ENCODE measurements at regions not wholly inside any gene's neighbourhood (a gene's known extent, or its start where the extent isn't known, plus 50 kb on each side); places are given as distances from the start of the nearest gene placed in this dataset.
"Not testable (repeated sequence)": the region's sequence is repeated elsewhere in the genome, so short reads cannot be mapped to it uniquely, and the experiment has no call there.

GRCh38 chr5:168114444-168115017 is 176.9 kb upstream of the WWC1 start:
- no peak for DNase-seq (ENCODE audit: low read depth in 3 of 3)

GRCh38 chr5:168117469-168117868 is 174.0 kb upstream of the WWC1 start:
- no peak for DNase-seq (ENCODE audit: low read depth in 3 of 3)

DNA sequence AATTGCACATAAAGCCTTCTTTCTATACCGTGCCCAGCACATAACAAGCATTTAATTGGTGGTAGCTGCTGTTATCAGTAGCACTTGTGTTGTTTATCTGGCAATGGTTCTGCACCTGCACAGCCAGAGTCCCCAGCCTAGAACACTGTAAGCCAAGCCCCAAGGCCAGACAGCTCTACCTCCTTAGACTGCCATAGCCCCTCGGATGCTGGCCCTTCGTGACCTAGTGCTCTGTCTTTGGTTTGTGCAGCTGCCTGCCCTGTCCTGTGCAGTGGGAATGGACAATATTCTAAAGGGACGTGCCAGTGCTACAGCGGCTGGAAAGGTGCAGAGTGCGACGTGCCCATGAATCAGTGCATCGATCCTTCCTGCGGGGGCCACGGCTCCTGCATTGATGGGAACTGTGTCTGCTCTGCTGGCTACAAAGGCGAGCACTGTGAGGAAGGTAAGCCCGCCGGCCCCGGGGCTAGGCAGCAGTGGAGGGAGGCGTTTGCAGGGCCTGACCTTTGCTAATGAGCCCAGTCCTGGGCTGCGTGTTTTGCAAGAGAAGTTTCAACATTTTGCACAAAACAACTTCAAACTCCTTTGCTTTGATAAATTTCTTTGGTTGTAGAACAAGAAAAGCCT is 173.3 kb upstream of the WWC1 start:
- DNase-seq (ENCODE audit: low read depth in 3 of 3) = no peak

- DNase-seq (ENCODE audit: low read depth in 3 of 3) = no peak
Observed at GRCh38 chr5:168120401-168121137, 170.9 kb upstream of the WWC1 start.

DNA sequence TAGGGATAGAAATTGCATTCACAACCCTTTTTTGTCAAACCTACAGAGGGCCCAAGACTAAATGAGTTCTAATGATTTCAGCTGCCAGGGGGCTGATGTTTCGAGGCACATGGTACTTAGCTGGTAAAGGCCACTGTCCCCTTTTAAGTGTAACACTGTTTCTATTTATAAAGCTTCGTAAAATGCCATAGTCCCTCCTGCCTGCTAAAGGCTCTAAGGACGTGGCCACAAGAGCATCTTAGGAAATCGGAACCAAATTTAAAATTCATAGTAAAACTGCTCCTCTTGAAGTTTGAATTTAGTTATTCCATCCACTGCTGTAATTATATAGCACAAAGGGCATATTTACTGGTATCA is 170.3 kb upstream of the WWC1 start:
- no peak for DNase-seq (ENCODE audit: low read depth in 3 of 3)

- no peak for DNase-seq (ENCODE audit: low read depth in 3 of 3)
Observed at GRCh38 chr5:168123631-168124528, 167.6 kb upstream of the WWC1 start.

- no peak for DNase-seq (ENCODE audit: low read depth in 3 of 3)
Observed at GRCh38 chr5:168125445-168126199, 165.8 kb upstream of the WWC1 start.

DNA sequence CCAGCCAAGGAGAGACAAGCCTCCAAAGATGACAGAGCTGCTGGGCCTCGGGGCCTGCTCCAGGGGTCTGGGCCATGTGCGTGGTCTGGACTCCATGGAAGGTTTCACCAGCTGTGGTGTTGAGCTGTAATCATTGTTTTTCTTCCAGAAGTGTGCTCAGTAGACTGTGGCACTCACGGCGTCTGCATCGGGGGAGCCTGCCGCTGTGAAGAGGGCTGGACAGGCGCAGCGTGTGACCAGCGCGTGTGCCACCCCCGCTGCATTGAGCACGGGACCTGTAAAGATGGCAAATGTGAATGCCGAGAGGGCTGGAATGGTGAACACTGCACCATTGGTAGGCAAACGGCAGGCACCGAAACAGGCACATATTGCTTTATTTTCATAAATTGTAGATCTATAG is 164.8 kb upstream of the WWC1 start:
- no peak for DNase-seq (ENCODE audit: low read depth in 3 of 3)

DNA sequence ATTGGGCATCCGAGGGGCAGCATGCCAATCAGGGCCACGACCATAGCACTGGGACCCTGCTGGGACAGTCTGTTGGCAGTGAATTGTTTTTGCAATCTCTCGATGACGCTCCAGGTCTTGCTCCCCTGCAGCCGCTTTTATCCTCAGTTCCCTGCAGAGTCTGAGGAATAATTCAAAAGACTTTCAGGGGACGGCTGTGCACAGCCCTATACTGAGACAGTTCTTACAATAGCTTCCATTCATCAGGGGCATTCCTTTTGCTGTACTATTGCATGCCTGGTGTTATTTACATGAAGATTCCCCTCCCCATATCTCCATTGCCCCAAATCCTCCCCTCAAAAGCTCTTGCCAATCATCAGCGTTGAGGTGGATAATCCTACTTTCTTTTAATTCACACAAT is 163.3 kb upstream of the WWC1 start:
- DNase-seq (ENCODE audit: low read depth in 3 of 3) = no peak

GRCh38 chr5:168128557-168128956 is 162.9 kb upstream of the WWC1 start:
- no peak for DNase-seq (ENCODE audit: low read depth in 3 of 3)

DNA sequence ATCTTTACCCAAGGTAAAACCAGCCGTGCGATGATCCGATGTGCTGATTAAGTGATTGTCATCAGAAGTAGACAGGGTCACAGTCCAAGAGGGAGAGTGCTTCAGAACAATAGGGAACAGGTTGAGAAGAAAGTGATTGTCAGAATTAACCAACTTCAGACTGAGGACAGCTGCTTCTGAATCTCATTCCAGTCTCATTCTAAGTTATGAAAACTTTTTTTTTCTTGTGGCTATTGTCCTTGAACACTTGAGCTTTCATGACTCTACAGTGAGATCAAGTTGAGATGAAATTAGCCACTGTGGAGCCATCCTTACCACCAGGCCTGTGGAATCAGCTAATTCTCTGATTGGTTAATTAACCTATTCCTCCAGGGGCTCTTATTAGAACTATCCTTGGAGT is 159.9 kb upstream of the WWC1 start:
- no peak for DNase-seq (ENCODE audit: low read depth in 3 of 3)

- no peak for DNase-seq (ENCODE audit: low read depth in 3 of 3)
Observed at GRCh38 chr5:168132241-168132641, 159.2 kb upstream of the WWC1 start.

GRCh38 chr5:168135897-168136296 is 155.5 kb upstream of the WWC1 start:
- no peak for DNase-seq (ENCODE audit: low read depth in 3 of 3)

DNA sequence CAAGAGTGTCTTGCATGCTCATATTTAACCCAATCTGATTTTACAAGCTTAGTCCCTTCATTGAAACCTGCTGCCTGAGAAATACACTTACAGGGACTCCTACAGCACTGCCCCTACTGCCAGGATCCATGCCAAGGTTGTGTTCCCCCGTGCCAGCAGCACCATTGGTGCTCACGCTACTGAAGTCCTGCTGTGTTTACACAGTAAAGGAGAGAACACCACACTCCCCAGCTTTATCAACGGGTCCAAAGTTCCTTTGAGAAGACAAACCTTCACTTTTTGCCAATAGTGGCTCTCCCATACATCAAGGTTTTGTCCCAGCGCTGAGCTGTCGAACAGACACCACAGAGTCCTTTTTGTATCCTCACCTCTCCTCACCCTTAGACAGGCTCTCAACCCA is 155.1 kb upstream of the WWC1 start:
- DNase-seq (ENCODE audit: low read depth in 3 of 3) = no peak

GRCh38 chr5:168137265-168137664 is 154.2 kb upstream of the WWC1 start:
- DNase-seq (ENCODE audit: low read depth in 3 of 3) = no peak

- no peak for DNase-seq (ENCODE audit: low read depth in 3 of 3)
Observed at GRCh38 chr5:168140241-168140640, 151.2 kb upstream of the WWC1 start.

DNA sequence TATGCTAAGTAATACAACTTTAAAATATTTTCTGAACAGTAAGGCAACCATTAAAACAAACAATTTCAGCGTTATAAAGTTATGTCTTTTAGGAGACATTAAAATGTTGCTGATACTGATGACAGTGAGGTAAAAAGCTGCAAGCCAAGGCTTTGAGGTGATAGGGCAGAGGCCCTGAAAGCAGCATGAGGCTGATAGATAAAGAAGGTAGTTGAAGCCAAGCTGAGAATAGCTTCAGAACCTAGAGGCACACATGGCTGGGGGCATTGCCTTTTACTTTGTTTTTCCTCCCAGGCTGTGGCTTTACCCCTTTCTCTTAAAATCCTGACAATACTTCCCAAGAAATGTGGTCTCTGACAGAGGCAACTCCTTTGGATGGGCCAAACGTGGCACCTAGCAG is 149.0 kb upstream of the WWC1 start:
- no peak for DNase-seq (ENCODE audit: low read depth in 3 of 3)

DNA sequence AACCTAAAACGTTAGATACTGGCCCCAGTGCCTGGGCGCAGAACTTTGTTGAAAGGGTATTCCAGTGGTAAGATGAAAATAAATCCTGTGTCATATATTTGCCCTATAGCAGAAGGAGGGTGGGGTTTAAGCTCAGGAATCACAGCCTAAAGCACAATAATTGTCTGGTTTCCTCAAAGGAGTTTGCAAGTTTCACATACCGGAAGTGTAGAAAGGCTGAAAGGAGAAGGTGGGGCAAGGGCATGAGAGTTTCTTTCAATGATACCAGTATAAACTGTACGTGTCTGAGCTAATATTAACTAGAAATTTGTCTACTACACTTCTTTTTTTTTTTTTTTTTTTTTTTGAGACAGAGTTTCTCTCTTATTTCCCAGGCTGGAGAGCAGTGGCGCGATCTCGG is 147.9 kb upstream of the WWC1 start:
- DNase-seq (ENCODE audit: low read depth in 3 of 3) = not testable (repeated sequence)

DNA sequence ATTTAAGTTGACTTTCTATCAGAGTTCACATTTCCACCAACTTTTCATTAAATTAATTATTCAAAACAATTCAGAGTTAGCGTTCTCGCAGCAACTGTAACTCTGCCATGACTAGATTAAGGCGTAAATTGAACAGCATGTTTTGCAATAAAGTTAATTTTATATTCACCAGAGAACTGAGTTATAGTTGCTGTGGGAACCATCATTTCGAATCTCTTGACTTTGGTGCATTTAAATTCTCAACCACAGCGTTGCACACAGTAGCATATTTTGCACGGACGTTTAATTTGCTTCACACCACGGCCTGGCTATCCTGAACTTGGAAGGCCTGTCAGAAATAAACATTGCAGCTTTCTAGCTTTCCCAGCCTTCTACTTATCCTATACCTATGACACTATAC is 144.3 kb upstream of the WWC1 start:
- DNase-seq (ENCODE audit: low read depth in 3 of 3) = no peak

DNA sequence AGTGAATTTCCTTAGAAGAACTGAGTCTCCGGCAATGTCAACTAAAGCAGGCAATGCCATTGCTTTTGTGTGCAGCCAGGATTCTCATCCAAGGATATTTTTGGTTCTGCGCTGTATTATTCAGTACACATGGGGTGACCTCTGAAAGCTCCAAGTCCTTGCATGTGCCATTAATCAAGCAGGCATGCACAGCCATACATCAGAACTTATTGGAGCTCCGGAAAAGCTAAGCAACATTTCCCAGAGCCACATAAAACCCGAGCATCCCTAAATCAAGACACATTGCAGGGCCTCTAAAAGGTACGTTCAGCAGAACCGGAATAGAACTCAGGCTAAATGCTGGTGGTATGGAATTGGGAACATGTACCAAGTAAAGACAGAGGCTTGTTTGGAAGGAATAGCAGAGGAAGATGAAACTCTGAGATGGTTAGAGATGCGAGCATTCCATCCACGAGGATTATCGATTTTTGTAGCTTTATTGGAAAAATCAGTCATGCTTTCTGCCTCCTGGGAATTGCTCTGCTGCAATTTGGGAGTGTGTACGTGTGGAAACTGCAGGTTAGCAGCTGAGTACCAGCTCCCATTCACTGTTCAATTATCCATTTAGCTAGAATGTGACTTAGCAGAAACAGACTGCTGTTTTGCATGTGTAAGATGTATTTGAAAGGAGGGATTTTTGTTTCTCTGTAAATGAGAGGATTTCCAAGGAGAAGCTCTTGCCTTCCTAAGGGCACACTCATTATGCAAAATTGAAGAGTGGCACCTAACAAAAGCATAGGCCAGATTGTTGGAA is 143.7 kb upstream of the WWC1 start:
- no peak for DNase-seq (ENCODE audit: low read depth in 3 of 3)

GRCh38 chr5:168151041-168151440 is 140.4 kb upstream of the WWC1 start:
- no peak for DNase-seq (ENCODE audit: low read depth in 3 of 3)
